ENCODE measurements at regions not wholly inside any gene's neighbourhood (a gene's known extent, or its start where the extent isn't known, plus 50 kb on each side); places are given as distances from the start of the nearest gene placed in this dataset.

- no peak for TF ChIP-seq EP300 (IDR thresholded peaks at IDR 0.05)
- TF ChIP-seq CTCF (IDR thresholded peaks at IDR 0.05) = no peak
Measured at GRCh38 chr9:84145780-84146179, 165.2 kb downstream of the RMI1 start.
